LNCaP clone FGC (cell line): ENCODE measurements at regions not wholly inside any gene's neighbourhood (a gene's known extent, or its start where the extent isn't known, plus 50 kb on each side); places are given as distances from the start of the nearest gene placed in this dataset.

ENCODE experiments used
- DNase-seq: peaks from one replicate; pipeline ENCODE4 v3.0.0-alpha.2; 2011; ENCODE audit warnings: low read depth
- H3K4me3 ChIP-seq: 2 replicates; pipeline ENCODE4 v1.5.1; 2011; ENCODE audit warnings: mild to moderate bottlenecking, low read depth, low read length, control low read depth
- TF ChIP-seq, protein P1 (sequence below): IDR thresholded peaks from 2 replicates; pipeline ENCODE4 v1.5.1; 2012; ENCODE audit warnings: mild to moderate bottlenecking; ENCODE audit not compliant: control insufficient read depth, insufficient read depth; ENCODE audit errors: extremely low read depth

DNA sequence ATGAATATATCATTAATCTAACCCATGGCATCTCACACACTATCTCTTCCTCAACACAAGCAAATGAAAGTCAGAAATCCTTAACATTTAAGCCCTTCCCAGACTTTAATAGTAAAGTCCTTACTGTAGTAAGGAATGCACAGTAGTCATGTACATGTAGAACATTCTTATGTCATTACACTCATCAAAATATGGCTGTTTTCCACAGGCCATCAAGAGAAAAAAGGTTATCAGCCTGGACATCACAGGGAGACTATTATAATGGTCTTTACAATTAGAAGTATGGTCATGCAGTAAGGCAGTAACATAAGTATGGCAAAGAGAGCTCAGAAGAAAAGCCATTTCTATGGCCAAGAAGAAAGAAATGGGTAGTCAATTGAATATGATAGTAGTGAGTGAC, 121.2 kb downstream of the SLC6A15 start:
- TF ChIP-seq, protein P1, sequence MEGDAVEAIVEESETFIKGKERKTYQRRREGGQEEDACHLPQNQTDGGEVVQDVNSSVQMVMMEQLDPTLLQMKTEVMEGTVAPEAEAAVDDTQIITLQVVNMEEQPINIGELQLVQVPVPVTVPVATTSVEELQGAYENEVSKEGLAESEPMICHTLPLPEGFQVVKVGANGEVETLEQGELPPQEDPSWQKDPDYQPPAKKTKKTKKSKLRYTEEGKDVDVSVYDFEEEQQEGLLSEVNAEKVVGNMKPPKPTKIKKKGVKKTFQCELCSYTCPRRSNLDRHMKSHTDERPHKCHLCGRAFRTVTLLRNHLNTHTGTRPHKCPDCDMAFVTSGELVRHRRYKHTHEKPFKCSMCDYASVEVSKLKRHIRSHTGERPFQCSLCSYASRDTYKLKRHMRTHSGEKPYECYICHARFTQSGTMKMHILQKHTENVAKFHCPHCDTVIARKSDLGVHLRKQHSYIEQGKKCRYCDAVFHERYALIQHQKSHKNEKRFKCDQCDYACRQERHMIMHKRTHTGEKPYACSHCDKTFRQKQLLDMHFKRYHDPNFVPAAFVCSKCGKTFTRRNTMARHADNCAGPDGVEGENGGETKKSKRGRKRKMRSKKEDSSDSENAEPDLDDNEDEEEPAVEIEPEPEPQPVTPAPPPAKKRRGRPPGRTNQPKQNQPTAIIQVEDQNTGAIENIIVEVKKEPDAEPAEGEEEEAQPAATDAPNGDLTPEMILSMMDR: no peak
- H3K4me3 ChIP-seq: no peak overlapping the region
- no peak for DNase-seq

DNA sequence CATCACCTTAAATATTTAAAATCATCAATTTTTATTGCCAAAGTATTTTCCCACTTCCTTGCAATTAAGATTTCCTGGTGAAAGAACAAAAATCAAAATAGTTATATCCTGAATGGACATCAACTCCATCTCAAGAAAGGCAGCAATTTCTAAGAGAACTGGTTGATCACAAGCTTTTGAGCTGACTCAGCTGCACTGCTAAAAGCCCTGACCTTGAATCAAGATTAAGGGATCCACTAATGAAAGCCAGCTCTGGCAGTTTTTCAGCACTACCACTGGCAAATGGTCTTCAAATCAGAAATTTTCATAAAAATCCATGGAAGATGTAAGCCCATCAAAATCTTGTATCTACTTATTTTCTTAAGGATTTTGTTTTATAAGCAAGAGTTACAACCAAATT, 123.4 kb downstream of the SLC6A15 start:
- TF ChIP-seq, protein P1: no peak

DNA sequence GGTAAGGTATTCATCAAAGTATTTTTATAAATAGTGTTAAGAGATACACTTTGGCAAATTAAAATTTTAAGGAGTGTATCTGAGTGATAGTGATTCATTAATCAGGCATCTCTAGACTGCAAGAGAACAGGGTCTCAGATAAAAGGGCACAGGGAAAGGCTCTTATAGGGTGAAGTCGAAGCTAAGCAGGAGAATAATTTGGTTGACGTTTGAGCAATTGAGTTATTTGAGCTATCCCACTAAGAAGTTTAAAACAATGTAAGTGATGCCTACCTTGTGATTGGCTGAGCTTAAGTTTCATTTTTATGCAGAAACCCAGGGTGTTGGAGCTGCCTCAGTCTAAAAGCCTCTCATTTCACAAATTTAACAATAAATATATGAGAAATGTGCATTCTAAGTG, 125.3 kb downstream of the SLC6A15 start:
- TF ChIP-seq, protein P1: no peak
- DNase-seq: no peak
- H3K4me3 ChIP-seq: no peak overlapping the region

More for the DNA sequence above, 123.4 kb downstream of the SLC6A15 start:
- no peak for DNase-seq
- H3K4me3 ChIP-seq: no peak overlapping the region

DNA sequence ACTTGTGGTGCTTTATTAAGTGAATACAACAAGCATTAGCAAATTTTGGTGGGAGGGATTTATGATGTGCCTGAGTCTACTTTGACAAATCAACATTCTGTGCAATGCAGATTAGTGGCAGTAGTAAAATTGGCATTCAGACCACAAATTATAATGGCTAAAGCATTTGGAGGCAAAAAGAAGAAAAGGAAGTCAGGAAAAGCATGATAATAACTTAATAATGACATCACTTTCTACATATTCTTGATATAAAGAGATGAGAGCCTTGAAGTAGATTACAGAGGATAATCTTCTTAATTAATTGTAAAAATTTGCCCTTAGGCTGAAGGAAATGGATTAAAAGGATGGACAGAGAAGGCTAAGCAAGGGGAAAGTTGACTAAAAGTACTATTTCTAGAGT, 126.0 kb downstream of the SLC6A15 start:
- DNase-seq: no peak
- TF ChIP-seq, protein P1: no peak
- H3K4me3 ChIP-seq: no peak overlapping the region

DNA sequence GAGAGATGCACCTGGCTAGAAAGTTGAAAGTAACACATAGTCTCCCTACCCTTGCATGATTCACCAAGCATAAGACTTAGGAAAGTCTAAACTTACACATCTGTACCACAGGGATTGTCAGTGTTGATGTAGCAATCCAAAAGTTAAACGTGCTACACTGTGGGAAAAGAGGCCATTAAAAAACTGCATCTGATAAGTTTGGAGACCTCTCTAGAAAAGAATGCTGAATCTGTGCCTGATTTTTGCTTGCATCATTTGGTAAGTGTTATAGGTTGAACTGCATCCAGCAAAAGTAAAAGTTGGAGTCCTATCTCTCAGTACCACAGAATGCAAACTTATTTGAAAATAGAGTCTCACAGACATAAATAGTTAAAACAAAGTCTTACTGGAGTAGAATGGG, 126.6 kb downstream of the SLC6A15 start:
- H3K4me3 ChIP-seq: no peak overlapping the region
- TF ChIP-seq, protein P1: no peak
- DNase-seq: no peak

DNA sequence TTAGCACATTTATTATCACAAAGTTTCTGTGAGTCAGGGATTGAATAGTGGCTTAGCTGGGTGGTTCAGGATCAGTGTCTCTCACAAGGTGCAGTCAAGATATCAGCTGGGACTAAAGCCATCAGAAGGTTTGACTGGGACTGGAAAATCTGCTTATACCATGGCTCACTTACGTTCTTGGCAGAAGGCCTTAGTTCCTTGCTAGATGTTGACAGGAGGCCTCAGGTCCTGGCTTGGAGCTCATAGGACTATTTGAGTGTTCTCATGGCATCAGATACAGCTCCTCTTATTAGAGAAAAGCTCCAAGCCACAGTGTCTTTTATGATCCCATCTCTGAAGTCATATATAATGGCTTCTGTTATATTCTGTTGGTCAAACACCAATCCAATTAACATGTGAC, 127.3 kb downstream of the SLC6A15 start:
- no peak overlapping the region for H3K4me3 ChIP-seq
- peak; percentile 23 for DNase-seq
- TF ChIP-seq, protein P1: no peak

DNA sequence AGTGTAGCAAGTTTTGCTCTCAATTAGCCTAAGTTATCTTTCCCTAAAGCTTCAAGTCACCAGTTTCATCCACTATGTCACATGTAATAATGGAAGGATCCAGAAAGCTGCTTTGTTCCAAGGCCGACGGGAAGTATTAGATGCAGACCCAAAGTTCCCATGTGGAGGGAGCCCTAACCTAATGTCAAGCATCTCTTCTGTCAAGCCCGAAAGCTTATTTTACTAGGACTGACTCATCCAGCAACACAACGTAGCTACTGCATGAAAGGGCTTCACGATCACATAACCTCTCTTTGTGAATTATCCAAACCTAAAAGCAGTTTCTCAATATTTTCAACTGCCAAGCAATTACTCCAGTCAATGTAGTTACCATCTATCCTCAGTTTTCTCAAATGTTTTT, 133.4 kb downstream of the SLC6A15 start:
- no peak overlapping the region for H3K4me3 ChIP-seq
- no peak for DNase-seq
- TF ChIP-seq, protein P1: no peak
